ENCODE measurements at regions not wholly inside any gene's neighbourhood (a gene's known extent, or its start where the extent isn't known, plus 50 kb on each side); places are given as distances from the start of the nearest gene placed in this dataset.

DNA sequence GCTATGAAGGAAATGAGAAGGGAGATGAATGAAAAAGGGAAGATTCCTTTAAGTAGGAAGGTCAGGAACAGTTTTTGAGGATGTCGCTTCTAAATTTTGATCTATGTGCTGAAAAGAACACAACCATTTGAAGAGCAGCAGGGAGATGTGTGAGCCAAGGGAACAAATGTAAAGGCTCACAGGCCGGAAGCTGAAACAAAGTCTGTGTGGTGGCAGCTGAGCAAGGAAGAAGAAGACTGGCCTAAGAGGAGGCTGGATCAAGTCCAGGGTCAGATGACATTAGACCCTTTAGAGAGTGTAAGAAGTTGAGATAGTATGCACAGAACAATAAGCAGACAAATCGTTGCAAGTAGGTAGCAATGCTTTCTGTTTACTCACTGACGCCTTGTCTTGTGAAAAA lies 1631.4 kb upstream of the TENM4 start:
- no peak for DNase-seq (ENCODE audit: extremely low read depth, low read depth)
- TF ChIP-seq, protein P1, sequence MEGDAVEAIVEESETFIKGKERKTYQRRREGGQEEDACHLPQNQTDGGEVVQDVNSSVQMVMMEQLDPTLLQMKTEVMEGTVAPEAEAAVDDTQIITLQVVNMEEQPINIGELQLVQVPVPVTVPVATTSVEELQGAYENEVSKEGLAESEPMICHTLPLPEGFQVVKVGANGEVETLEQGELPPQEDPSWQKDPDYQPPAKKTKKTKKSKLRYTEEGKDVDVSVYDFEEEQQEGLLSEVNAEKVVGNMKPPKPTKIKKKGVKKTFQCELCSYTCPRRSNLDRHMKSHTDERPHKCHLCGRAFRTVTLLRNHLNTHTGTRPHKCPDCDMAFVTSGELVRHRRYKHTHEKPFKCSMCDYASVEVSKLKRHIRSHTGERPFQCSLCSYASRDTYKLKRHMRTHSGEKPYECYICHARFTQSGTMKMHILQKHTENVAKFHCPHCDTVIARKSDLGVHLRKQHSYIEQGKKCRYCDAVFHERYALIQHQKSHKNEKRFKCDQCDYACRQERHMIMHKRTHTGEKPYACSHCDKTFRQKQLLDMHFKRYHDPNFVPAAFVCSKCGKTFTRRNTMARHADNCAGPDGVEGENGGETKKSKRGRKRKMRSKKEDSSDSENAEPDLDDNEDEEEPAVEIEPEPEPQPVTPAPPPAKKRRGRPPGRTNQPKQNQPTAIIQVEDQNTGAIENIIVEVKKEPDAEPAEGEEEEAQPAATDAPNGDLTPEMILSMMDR (IDR thresholded peaks at IDR 0.05; ENCODE audit: low read depth, low read length) = no peak

DNA sequence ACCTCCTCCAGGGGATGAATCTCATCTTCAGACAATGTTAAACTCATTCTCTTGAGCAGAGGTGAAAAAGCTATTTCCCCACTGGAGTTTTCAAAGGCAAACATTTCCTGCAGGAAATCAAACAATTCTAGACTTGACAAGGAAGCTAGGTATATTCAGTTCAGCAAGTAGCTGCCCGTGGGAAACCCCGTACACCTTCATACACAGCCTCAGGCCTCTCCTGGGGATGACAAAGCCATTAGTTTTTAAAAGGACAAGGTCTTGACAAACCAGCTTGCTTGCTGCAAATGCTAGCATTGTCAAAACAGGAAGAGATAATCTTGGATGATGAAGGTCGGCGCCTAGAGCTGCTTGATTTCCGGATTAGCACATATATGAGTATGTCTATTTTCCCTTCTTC lies 1630.8 kb upstream of the TENM4 start:
- DNase-seq (ENCODE audit: extremely low read depth, low read depth) = no peak
- TF ChIP-seq, protein P1 (IDR thresholded peaks at IDR 0.05; ENCODE audit: low read depth, low read length) = no peak

DNA sequence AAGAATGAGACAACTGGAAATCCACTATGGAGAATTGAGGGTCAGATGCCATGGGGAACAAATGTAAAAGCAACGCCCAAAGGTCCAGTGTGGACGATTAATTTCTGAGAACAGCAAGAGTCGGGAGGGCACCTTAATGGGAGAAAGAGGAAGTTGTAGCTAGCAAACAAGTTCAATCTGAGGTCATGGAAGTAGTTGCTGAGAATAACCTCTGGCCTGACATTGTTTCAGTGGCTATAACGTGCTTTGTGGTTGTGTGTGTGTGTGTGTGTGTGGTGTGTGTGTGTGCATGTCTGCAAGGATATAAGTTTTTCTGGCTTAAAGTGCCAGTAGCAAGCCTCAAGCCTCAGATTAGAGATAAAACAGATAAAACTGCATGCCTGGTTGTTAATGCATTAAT lies 1630.1 kb upstream of the TENM4 start:
- no peak for DNase-seq (ENCODE audit: extremely low read depth, low read depth)
- TF ChIP-seq, protein P1 (IDR thresholded peaks at IDR 0.05; ENCODE audit: low read depth, low read length) = no peak

DNA sequence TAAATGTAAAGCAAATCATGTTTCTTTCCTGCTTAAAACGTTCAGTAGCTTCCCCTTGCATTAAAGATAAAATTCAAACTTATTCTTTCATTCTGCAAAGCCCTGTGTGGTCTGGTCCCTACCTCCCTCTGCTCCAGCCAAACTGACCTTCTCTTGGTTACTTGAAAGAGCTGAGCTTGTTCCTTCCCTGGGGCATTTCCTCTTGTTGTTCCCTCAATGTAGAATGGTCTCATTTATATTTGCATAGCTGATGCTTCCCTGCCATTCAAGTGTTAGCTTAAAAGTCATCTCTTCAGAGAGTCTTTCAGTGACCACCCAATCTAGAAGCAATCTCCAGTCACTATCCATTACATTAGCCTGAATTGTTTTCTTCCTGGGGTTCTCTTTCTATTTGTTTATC lies 1618.5 kb upstream of the TENM4 start:
- TF ChIP-seq, protein P1 (IDR thresholded peaks at IDR 0.05; ENCODE audit: low read depth, low read length) = no peak
- DNase-seq (ENCODE audit: extremely low read depth, low read depth) = no peak

DNA sequence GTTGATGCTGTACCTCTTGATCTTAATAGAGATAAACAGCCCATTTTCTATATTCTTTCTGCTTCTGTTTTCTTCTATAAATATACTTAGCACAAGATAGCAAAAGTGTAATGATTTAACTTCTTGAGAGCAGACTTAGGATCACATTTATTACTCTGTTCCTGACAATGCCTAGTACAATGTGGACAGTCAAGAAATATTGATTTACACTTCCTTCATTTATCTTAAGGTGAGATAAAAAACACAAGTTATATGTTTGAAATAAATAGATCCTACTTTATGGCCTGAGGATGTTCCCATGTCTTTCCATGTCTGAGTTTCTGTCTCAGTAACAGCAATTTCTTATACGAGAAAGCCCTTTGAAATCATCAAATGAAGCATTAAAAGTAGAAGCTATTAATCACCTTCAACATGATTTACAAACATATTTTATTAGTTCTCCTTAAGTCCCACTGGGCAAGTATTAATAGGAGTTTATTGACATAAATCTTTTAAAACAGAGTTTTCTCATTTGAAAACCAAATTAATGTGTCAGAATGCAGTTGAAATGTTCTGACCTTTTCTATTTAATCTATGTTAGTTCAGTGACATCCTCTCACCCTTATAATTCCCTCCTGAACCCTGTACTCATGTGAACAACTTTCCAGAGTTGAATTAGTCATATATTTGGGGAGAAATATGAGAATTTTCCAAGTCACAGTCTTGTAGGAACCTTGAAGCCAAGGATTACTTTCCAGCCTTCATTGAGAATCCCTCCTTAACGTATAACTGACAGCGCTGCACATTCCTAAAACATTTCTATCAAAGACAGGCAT lies 1611.7 kb upstream of the TENM4 start:
- TF ChIP-seq, protein P1 (IDR thresholded peaks at IDR 0.05; ENCODE audit: low read depth, low read length) = no peak
- DNase-seq (ENCODE audit: extremely low read depth, low read depth) = no peak

DNA sequence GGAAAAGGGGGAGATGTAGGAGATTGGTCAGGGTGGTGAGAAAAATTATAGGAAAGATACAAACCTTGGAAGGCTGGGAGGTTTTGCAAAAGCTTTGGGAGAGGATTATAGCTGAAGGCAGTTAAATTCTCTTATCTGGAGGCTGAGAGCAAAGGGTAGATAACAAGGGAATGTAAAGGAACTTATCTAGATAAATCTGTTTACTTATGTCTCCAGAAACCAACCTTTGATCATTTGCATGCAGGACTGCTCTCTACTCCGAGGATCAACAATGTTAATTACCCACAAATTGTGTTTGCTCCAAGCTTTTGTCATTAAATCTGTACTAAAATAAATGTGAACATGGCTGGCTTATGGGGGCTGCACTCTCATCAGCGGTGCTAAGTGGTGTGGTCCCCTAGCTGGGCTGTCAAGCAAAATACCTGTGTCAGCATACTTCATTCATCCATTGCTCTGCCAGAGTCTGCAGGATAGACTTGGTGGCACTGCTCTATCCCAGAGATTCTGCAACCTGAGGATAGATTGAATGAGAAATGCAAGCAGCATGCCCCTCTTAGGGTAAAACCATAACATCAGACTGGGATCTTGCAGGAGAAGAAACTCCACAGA lies 1599.2 kb upstream of the TENM4 start:
- DNase-seq (ENCODE audit: extremely low read depth, low read depth) = no peak
- TF ChIP-seq, protein P1 (IDR thresholded peaks at IDR 0.05; ENCODE audit: low read depth, low read length) = no peak

DNA sequence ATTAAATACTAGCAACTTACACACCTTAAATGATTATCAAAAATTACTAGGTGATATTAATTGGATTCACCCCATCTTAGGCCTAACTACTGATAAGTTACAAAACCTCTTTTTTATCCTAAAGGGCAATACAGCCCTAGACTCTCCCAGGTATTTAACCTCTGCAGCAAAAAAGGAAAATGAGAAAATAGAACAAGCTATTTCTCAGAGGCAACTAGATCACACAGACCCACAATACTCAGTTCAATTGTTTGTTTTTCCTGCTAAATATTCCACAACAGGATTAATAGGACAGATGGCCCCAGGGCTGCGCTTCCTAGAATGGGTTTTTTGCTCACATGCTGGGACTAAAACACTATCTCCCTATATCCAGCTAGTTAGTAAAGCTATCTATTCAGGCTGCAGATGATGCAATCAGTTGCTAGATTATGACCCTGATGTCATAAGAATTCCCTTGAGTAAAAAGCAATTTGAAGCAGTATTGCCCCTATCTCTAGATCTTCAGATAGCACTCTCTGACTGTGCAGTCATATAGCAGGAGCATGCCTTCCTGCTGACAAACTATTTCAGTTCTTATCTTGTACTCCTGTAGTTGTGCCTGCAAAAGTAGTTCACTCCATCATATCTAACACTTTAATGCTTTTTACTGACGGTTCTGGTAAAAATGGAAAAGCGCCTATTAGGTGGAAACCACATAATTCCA lies 1595.5 kb upstream of the TENM4 start:
- no peak for DNase-seq (ENCODE audit: extremely low read depth, low read depth)
- TF ChIP-seq, protein P1 (IDR thresholded peaks at IDR 0.05; ENCODE audit: low read depth, low read length) = no peak

Data from AG09319 (cell line).